NB4 (cell line): ENCODE measurements at regions not wholly inside any gene's neighbourhood (a gene's known extent, or its start where the extent isn't known, plus 50 kb on each side); places are given as distances from the start of the nearest gene placed in this dataset.

Experiments
- CTCF ChIP-seq: IDR thresholded peaks from one replicate; pipeline ENCODE4 v1.5.1; 2012; ENCODE audit warnings: low read depth, low read length
- MAX ChIP-seq: IDR thresholded peaks from 2 replicates; pipeline ENCODE4 v1.6.1; 2011; ENCODE audit warnings: low read depth, low read length
- MYC ChIP-seq: IDR thresholded peaks from 2 replicates; pipeline ENCODE4 v1.6.1; 2011; ENCODE audit warnings: low read depth, low read length
- POLR2A ChIP-seq: IDR thresholded peaks from 2 replicates; pipeline ENCODE4 v1.6.1; 2011; ENCODE audit warnings: mild to moderate bottlenecking; ENCODE audit not compliant: insufficient read length; ENCODE audit errors: extremely low read depth

- TF ChIP-seq POLR2A = no peak
- TF ChIP-seq CTCF = no peak
- TF ChIP-seq MAX = no peak
- TF ChIP-seq MYC = no peak
These were observed 174.1 kb downstream of the BMP2 start for GRCh38 chr20:6941571-6941970.
